NCI-H2196 (cell line): ENCODE measurements at regions not wholly inside any gene's neighbourhood (a gene's known extent, or its start where the extent isn't known, plus 50 kb on each side); places are given as distances from the start of the nearest gene placed in this dataset.
"Not testable (repeated sequence)": the region's sequence is repeated elsewhere in the genome, so short reads cannot be mapped to it uniquely, and the experiment has no call there.

Source experiments
- DNase-seq: peaks from one replicate; lab custom pipeline; 2025; ENCODE audit not compliant: unreplicated experiment; lab: John Stamatoyannopoulos, UW

DNA sequence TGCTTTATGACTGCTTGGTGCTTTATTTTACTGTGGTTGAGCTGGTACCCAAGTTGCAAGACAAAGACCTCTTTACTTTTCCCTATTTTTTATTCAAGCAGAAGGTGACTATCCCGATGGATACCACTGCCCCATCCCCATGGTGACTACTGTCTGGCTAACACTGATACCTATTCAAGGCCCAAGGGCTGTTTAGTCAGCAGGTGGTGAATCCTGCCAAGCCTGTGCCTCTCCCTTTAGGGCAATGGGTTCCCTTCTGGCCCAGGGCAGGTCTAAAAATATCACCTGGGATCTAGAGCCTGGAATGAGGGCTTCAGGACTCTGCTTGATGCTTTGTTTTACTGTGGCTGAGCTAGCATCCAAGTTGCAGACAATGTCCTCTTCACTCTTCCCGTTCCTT, 510.0 kb upstream of the GRAMD2B start:
- DNase-seq, result no peak

GRCh38 chr5:125914471-125914870, 508.7 kb upstream of the GRAMD2B start:
- no peak for DNase-seq

DNA sequence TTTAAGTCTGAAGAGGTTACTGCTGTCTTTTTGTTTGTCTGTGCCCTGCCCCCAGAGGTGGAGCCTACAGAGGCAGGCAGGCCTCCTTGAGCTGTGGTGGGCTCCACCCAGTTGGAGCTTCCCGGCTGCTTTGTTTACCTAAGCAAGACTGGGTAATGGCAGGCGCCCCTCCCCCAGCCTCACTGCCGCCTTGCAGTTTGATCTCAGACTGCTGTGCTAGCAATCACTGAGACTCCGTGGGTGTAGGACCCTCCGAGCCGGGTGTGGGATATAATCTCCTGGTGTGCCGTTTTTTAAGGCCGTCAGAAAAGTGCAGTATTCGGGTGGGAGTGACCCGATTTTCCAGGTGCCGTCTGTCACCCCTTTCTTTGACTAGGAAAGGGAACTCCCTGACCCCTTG, 499.3 kb upstream of the GRAMD2B start:
- DNase-seq, result not testable (repeated sequence)

DNA sequence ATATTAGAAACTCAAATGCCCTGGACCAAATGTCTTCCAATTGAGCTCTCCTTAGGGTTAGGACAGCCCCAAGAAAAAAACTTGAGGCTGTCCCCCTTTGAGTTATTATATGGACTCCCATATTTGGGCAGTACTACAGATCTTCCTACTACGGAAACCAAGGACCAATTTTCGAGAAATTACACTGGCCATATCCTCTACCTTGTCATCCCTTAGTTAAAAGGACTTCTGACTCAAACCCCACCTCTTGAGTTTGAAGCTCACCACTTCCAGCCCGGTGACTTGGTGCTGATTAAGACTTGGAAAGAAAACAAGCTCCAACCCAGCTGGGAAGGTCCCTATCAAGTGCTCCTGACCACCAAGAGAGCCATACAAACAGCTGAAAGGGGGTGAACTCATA, 497.0 kb upstream of the GRAMD2B start:
- DNase-seq, result no peak

- no peak for DNase-seq
Observed at GRCh38 chr5:125928663-125929062, 494.5 kb upstream of the GRAMD2B start.

GRCh38 chr5:125950012-125950615, 473.1 kb upstream of the GRAMD2B start:
- DNase-seq, result no peak

DNA sequence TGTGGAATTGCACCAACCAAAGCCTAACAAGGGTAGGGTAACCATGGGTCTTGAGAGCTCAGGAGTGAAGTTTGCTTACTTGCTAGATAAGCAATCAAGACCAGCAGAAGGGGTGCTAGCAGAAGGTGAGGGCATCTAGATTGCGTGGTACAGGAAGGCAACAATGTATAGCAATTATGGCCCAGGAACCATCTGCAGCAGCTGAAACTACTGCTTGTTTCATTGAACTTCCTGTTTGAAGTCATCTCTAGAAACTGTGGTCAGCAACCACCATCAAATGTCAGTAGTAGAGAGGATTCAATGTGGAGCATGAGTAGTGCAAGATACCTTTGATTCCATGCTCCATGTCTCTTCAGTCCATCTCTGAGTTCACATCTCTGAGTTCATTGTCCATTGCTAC, 462.1 kb upstream of the GRAMD2B start:
- DNase-seq, result no peak

DNA sequence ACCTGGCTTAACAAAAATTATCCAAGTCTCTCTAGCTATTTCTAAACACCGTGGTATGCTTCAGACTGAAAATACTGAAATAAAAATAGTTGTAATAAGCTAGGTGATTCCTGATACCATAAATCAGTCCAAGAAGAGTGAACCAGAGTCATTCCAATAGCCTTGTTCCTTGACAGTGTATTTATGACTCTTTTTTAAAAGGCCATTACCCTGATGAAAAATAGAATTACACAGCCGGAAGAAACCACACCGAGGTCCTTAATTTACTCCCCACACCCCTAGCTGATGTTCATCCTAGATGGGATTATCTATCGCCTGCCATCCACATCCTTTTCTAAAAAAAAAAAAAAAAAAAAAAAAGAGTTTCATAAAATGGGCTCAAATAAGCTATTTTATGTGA, 457.6 kb upstream of the GRAMD2B start:
- no peak for DNase-seq

DNA sequence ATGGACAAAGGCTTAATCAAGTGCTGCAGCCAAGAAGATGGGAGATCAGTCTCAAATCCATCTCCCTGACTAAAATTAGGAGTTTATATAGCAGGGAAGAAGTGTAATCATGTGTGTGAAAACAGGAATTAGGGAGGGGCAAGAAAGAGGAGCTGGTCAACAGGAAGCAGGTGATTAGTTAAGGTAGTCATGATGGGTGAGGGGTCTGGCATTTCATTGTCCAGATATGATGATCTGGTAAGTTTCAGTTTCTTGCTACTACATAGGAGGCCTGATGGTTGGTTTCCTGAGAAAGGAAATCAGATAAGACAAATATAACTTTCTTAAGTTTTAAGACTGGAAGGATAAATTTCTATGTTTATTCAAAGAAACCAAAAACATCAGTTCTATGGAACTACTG, 455.6 kb upstream of the GRAMD2B start:
- DNase-seq, result no peak

DNA sequence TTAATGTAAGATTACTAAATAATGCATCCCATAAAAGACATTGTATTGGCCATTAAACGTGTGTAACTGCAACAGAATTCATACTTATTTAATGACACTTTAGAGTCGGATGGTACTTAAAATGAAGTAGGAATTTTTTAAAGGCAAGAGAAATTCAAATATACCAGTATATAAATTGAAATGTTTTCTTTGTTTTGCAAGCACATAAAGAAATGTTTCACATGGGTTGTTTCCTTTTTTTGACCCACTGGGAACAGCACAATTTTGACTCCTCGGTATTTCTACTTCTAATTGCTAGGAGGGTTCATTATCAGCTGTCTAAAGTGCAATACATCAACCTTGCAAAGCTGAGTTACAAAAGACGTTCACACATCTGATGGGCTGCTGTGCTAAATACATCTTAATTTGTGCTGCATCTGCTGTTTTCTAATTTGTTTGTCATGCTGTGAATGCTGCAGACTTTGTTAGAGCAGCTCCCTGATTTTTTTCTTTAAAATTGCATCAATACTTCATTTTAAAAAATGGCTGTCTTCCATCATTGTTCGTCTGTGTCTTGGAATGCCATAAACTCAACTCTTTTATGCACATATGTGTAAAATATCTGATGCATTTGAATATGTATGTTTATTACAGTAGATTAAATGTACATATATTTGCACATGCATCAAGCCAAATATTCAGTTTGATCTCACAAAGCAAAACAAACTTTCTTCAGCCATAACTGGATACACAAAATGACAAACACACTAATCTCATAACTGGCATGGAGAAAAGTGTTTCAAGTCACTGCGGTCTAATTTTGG, 454.0 kb upstream of the GRAMD2B start:
- no peak for DNase-seq

DNA sequence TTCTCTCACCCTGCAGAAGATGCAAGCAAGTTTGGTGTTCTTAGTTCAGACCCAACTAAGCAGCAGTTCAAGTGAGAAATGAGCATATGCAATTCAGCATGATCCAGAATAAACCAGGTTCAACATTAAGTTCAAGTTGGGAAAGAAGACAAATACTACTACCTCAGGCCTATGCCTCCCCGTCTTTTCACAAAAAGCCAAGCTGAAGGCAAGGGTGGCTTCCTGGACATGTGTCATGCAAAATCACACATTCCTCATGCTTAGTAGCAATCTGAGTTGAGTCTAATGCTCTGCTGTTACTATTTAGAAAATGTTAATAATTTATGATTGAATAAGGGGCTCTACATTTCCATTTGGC, 453.4 kb upstream of the GRAMD2B start:
- no peak for DNase-seq

DNA sequence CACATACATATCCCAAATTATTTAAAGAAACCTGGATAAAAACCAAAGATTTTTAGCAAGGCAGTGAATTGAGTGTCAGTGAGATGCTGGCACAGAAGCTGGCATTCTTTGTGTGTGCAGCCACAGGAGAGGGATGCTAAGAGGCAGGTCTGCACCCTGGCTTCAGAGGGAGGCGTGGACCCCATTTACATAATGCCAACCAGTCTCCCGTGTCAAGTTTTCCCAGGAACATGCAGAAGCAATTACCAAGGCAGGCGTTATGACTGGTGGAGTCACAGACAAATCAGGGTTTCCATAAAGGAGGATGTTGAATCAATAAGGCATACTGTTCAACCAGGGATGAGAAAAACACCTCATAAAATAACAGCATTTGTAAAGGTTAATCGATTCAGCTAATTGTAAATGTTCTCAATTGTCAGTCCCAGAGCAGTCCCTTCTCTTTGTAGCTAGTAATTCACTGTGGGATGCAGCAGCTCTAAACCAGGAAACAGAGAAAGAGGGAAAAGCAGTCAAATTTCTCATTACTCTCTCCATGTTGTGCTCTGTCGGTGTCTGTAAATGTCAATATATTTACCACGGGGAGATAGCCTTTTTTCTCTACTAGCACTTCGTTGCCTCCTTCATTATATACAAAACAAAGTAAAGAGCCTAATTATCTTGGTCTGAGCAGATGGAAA, 452.4 kb upstream of the GRAMD2B start:
- no peak for DNase-seq

- no peak for DNase-seq
Observed at GRCh38 chr5:125972706-125973105, 450.5 kb upstream of the GRAMD2B start.

DNA sequence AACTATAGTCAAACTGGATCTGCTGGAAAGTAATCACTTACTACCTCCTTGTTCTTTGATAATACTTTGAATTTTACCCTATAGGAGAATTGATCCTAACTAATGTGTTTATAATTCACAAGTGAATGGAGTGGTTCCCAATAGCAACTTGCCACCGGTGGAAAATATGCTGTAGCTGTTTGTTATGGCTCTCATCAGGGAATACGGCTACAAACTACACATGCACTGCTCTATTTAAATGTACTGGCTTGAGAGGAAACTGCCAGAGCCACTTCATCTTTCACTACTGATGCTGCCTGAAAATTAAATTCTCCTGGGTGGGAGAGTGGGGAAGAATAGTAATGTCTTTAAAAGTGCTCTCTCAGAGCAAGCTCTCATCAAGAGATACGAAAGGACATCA, 448.5 kb upstream of the GRAMD2B start:
- DNase-seq, result no peak

DNA sequence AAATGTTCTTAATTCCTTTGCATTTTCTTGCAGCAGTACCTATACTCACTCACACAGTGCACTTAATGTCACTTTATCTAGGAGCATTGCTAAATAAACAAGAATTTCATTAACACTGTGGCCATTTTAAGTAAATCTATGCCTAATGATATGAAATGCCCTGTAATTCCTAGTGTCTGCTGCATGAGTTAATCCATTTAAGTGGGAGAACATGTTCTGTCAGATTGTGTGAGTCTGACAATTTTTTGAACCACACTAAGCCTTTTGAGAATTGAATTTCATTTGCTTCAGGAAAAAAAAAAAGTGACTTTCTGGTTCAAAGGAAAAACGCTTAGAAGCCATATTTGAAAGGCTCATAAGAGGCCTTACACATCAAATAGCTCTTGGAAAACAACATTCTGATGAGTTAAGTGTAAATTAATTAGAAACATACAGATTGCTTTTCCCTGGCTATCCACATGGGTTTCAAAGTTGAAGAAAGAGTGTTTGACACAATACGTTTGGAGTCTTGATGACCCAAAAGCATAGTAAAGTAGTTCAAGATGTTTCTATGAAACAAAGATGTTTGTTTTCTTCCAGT, 446.7 kb upstream of the GRAMD2B start:
- no peak for DNase-seq

DNA sequence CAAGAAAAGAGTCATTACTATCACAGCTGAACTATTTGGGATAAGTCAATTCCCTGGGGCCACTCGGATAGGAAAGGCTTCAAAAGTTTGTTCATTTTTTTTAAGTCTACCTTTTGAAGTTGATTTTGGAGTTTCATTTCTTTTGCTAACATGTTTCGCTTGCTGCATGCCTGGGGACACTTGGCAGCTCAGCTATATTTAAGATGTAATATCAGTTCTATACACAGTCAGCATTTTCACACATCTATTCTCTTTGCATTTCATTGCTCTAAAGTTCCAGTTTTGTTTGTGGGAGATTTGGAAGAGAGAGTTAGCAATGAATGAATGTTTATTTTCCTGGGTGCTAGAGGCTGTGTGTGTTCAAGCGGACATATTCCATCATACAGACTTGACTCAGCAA, 445.2 kb upstream of the GRAMD2B start:
- no peak for DNase-seq

DNA sequence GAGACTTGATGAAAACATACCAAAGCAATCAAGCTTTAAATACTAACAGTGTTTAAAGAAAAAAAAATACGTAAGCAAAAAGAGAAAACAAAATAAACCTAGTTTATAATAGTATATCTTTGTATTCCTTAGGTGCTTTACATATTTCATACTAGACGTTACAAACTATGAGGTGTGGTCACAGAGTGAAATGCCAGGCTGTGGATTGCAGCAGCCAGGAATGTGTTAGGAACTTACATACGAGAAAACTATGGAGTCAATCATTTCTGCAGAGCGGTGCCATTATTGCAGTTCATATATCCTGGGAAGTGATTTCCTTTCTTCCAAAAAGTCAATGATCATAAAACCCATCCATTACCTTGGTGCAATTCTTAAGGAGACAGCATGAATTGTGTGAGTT, 443.6 kb upstream of the GRAMD2B start:
- DNase-seq, result no peak

GRCh38 chr5:125981016-125981415, 442.2 kb upstream of the GRAMD2B start:
- DNase-seq, result no peak

GRCh38 chr5:125987677-125988255, 435.4 kb upstream of the GRAMD2B start:
- DNase-seq, result no peak

GRCh38 chr5:125992050-125992449, 431.2 kb upstream of the GRAMD2B start:
- no peak for DNase-seq

DNA sequence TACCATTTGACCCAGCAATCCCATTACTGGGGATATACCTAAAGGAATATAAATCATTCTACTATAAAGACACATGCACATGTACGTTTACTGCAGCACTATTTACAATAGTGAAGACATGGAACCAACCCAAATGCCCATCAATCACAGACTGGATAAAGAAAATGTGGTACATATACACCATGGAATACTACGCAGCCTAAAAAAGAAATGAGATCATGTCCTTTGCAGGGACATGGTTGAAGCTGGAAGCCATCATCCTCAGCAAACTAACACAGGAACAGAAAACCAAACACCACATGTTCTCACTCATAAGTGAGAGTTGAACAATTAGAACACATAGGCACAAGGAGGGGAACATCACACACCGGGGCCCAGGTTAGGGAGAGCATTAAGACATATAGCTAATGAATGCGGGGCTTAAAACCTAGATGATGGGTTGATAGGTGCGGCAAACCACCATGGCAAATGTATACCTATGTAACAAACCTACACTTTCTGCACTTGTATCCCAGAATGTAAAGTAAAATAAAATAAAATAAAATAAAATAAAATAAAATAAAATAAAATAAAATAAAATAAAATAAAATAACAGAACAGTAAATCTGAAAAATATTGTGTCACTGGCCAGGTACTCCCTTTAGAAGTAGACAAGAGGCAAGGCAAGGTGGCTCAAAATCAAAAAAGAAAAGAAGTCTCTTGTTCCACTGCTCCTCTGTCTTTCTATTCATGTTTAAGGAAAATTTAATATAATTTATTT, 423.8 kb upstream of the GRAMD2B start:
- DNase-seq, result not testable (repeated sequence)
